ENCODE measurements at regions not wholly inside any gene's neighbourhood (a gene's known extent, or its start where the extent isn't known, plus 50 kb on each side); places are given as distances from the start of the nearest gene placed in this dataset.

- no peak for TF ChIP-seq POLR2A (IDR thresholded peaks at IDR 0.05)
- TF ChIP-seq, protein P1, sequence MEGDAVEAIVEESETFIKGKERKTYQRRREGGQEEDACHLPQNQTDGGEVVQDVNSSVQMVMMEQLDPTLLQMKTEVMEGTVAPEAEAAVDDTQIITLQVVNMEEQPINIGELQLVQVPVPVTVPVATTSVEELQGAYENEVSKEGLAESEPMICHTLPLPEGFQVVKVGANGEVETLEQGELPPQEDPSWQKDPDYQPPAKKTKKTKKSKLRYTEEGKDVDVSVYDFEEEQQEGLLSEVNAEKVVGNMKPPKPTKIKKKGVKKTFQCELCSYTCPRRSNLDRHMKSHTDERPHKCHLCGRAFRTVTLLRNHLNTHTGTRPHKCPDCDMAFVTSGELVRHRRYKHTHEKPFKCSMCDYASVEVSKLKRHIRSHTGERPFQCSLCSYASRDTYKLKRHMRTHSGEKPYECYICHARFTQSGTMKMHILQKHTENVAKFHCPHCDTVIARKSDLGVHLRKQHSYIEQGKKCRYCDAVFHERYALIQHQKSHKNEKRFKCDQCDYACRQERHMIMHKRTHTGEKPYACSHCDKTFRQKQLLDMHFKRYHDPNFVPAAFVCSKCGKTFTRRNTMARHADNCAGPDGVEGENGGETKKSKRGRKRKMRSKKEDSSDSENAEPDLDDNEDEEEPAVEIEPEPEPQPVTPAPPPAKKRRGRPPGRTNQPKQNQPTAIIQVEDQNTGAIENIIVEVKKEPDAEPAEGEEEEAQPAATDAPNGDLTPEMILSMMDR (IDR thresholded peaks at IDR 0.05), result no peak
Measured at GRCh38 chr3:147554332-147554731, 145.2 kb downstream of the ZIC1 start.

All from esophagus squamous epithelium (tissue), 4 donors.